Upper lobe of left lung (tissue), 6 donors: ENCODE measurements at regions not wholly inside any gene's neighbourhood (a gene's known extent, or its start where the extent isn't known, plus 50 kb on each side); places are given as distances from the start of the nearest gene placed in this dataset.

Experiments
- ATAC-seq, 2 donors: fragments of 200-7000 bp; cut with Tn5 transposase; one replicate each; pipeline ENCODE4 v1.9.1; 2022; ENCODE audit warnings: mild to moderate bottlenecking in 2 of 2, moderate library complexity in 2 of 2; ENCODE audit not compliant: low FRiP score in 2 of 2
- DNase-seq, 2 donors: peaks; one replicate each; pipeline ENCODE4 v3.0.0-alpha.2; 2019 to 2020
- H3K27ac ChIP-seq, 4 donors: fragments of 200-600 bp; sonication (generic); one replicate each; pipeline ENCODE4 v1.5.1; 2016 to 2019
- H3K27me3 ChIP-seq, 4 donors: fragments of 200-600 bp; sonication (generic); one replicate each; pipeline ENCODE4 v1.5.1; 2017 to 2019
- H3K36me3 ChIP-seq, 4 donors: fragments of 200-600 bp; sonication (generic); one replicate each; pipeline ENCODE4 v1.5.1; 2016 to 2019
- H3K4me1 ChIP-seq, 4 donors: fragments of 200-600 bp; sonication (generic); one replicate each; pipeline ENCODE4 v1.5.1; 2018 to 2019
- H3K4me3 ChIP-seq, 4 donors: fragments of 200-600 bp; sonication (generic); one replicate each; pipeline ENCODE4 v1.5.1; 2017 to 2019; ENCODE audit warnings: mild to moderate bottlenecking in 2 of 4, moderate library complexity in 1 of 4
- H3K9me3 ChIP-seq, 4 donors: fragments of 200-600 bp; sonication (generic); one replicate each; pipeline ENCODE4 v1.5.1; 2018 to 2019
- CTCF ChIP-seq, 6 experiments: fragments of 450-650 bp in 4 of 6; fragments of 200-600 bp in 2 of 6; sonication (generic) in 2 of 6; IDR thresholded peaks; one replicate each; pipeline ENCODE4 v1.5.1; 2016 to 2019; ENCODE audit warnings: antibody characterized with exemption in 6 of 6
- EP300 ChIP-seq, 4 donors: sonication (generic); formaldehyde crosslinking; IDR thresholded peaks; one replicate each; pipeline ENCODE4 v1.5.1; 2017; ENCODE audit warnings: antibody characterized with exemption in 4 of 4, control low read depth in 2 of 4
- POLR2A ChIP-seq, 4 donors: fragments of 450-650 bp; IDR thresholded peaks; one replicate each; pipeline ENCODE4 v1.5.1; 2016 to 2017; ENCODE audit warnings: antibody characterized with exemption in 4 of 4, mild to moderate bottlenecking in 2 of 4
- POLR2AphosphoS5 ChIP-seq, 2 donors: sonication (generic); formaldehyde crosslinking; IDR thresholded peaks; one replicate each; pipeline ENCODE4 v1.5.1; 2017; ENCODE audit warnings: antibody characterized with exemption in 2 of 2
- WGBS, 2 donors: methylation state at CpG; one replicate each; pipeline ENCODE4 v1.1.5; 2017 to 2018; 5-methylcytosine and 5-hydroxymethylcytosine counted together
- donor health status: DM: no; HTN: no; CAD: no; lungs with moderate emphysema.
- donor health status: DM: no; HTN: yes; CAD: no; lungs with severe emphysema.

GRCh38 chrX:13261348-13261747 is 58.5 kb downstream of the ATXN3L start:
- H3K9me3 ChIP-seq = no peaks in the 10 kb centered on the region
- DNase-seq (no peak), ATAC-seq (no peak)
- no peaks in the 10 kb centered on the region for H3K36me3 ChIP-seq
- H3K27me3 ChIP-seq = no peaks in the 10 kb centered on the region
- H3K27ac ChIP-seq = no peak overlapping the region
- H3K4me1 ChIP-seq = no peaks in the 10 kb centered on the region
- 90 to 95% methylated on average over 5 of the region's 5 CpGs for WGBS, 2 donors
- H3K4me3 ChIP-seq = no peak overlapping the region
- TF ChIP-seq CTCF (IDR thresholded peaks at IDR 0.05) (no peak), POLR2AphosphoS5 (IDR thresholded peaks at IDR 0.05) (no peak), POLR2A (IDR thresholded peaks at IDR 0.05) (no peak), EP300 (IDR thresholded peaks at IDR 0.05) (no peak)

GRCh38 chrX:13260598-13260997 is 59.3 kb downstream of the ATXN3L start:
- Histone ChIP-seq H3K27me3 (no peaks in the 10 kb centered on the region), H3K4me1 (no peaks in the 10 kb centered on the region), H3K4me3 (no peak overlapping the region), H3K27ac (no peak overlapping the region), H3K36me3 (no peaks in the 10 kb centered on the region), H3K9me3 (no peaks in the 10 kb centered on the region)
- ATAC-seq (no peak), DNase-seq (no peak)
- 76 to 94% methylated on average over 4 of the region's 4 CpGs for WGBS, 2 donors
- no peak for TF ChIP-seq CTCF (IDR thresholded peaks at IDR 0.05)
- TF ChIP-seq POLR2AphosphoS5 (IDR thresholded peaks at IDR 0.05) = no peak
- no peak for TF ChIP-seq EP300 (IDR thresholded peaks at IDR 0.05)
- TF ChIP-seq POLR2A (IDR thresholded peaks at IDR 0.05) = no peak

GRCh38 chrX:13258725-13259124 is 61.1 kb downstream of the ATXN3L start:
- TF ChIP-seq CTCF (IDR thresholded peaks at IDR 0.05) = no peak
- TF ChIP-seq POLR2AphosphoS5 (IDR thresholded peaks at IDR 0.05) = no peak
- TF ChIP-seq EP300 (IDR thresholded peaks at IDR 0.05) = no peak
- TF ChIP-seq POLR2A (IDR thresholded peaks at IDR 0.05) = no peak
- no peaks in the 10 kb centered on the region for H3K36me3 ChIP-seq
- WGBS, 2 donors = 87 to 100% methylated on average over 3 to 5 of the region's 5 CpGs

GRCh38 chrX:13258052-13258444 is 61.8 kb downstream of the ATXN3L start:
- Histone ChIP-seq H3K4me3 (no peak overlapping the region), H3K27me3 (no peaks in the 10 kb centered on the region), H3K27ac (no peak overlapping the region), H3K9me3 (no peaks in the 10 kb centered on the region), H3K4me1 (no peaks in the 10 kb centered on the region), H3K36me3 (no peaks in the 10 kb centered on the region)
- no peak for ATAC-seq
- DNase-seq = no peak
- WGBS, 2 donors = 68 to 80% methylated on average over 3 of the region's 3 CpGs
- no peak for TF ChIP-seq POLR2A (IDR thresholded peaks at IDR 0.05)
- no peak for TF ChIP-seq CTCF (IDR thresholded peaks at IDR 0.05)
- TF ChIP-seq EP300 (IDR thresholded peaks at IDR 0.05) = no peak

More at GRCh38 chrX:13258725-13259124, 61.1 kb downstream of the ATXN3L start:
- Histone ChIP-seq H3K27me3 (no peaks in the 10 kb centered on the region), H3K9me3 (no peaks in the 10 kb centered on the region), H3K4me1 (no peaks in the 10 kb centered on the region), H3K4me3 (no peak overlapping the region), H3K27ac (no peak overlapping the region)
- ATAC-seq (no peak), DNase-seq (no peak)

- Histone ChIP-seq H3K27ac (no peak overlapping the region), H3K36me3 (no peaks in the 10 kb centered on the region), H3K27me3 (no peaks in the 10 kb centered on the region), H3K4me1 (no peaks in the 10 kb centered on the region), H3K4me3 (no peak overlapping the region), H3K9me3 (no peaks in the 10 kb centered on the region)
- no peak for TF ChIP-seq POLR2AphosphoS5 (IDR thresholded peaks at IDR 0.05)
- TF ChIP-seq CTCF (IDR thresholded peaks at IDR 0.05) = no peak
- TF ChIP-seq POLR2A (IDR thresholded peaks at IDR 0.05) = no peak
- no peak for TF ChIP-seq EP300 (IDR thresholded peaks at IDR 0.05)
- no peak for DNase-seq
- no peak for ATAC-seq
- WGBS, 2 donors = 74 to 85% methylated on average over 6 of the region's 6 CpGs
Observed at GRCh38 chrX:13257223-13258051, 62.4 kb downstream of the ATXN3L start.
